ENCODE measurements at regions not wholly inside any gene's neighbourhood (a gene's known extent, or its start where the extent isn't known, plus 50 kb on each side); places are given as distances from the start of the nearest gene placed in this dataset.

DNA sequence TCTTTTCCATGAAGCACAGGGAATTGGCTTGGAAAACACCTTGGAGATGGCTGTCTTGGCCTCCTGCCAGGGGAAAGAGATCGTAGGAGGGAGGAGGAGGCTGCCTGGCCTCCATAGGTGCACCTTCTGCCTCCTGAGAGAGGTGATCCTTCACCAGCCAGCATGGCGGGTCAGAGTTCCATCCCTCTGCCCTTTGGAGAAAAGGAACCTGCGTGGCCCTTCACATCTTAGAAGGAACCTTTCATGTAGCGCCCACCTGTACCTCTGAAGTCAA, 58.2 kb upstream of the DRD2 start:
- intact Hi-C loops (cut with micrococcal nuclease) = loop anchor here (2.0 to 10.0 kb wide), 3 partner anchors 151 to 1319 kb away; no protein-coding TSS in a partner anchor
- H3K27ac ChIP-seq (ENCODE audit: insufficient read depth, low read length) = no peak overlapping the region
- no peak overlapping the region for H3K9ac ChIP-seq (ENCODE audit: low read depth, low read length)
- no TSS peak for BruUV-seq (replicated peaks)
- H3K9me1 ChIP-seq (ENCODE audit: insufficient read depth, low read length) = no peaks in the 10 kb centered on the region
- H2BK20ac ChIP-seq (ENCODE audit: low read depth, low read length) = no peak overlapping the region
- POLR2A ChIA-PET (ENCODE audit: unreplicated experiment) = no interaction called here
- H3K56ac ChIP-seq (ENCODE audit: extremely low read depth, insufficient read depth, low read length) = no peak overlapping the region
- no peak overlapping the region for H3K4me3 ChIP-seq (ENCODE audit: insufficient read depth, low read depth, low read length)
- no peaks in the 10 kb centered on the region for H3K79me1 ChIP-seq (ENCODE audit: low read depth in 1 of 2, low read length in 2 of 2)
- H2BK5ac ChIP-seq (ENCODE audit: low read depth, low read length, poor library complexity, severe bottlenecking) = no peak overlapping the region
- no peak overlapping the region for H3K23ac ChIP-seq (ENCODE audit: low read depth, low read length)
- no peak overlapping the region for H2BK120ac ChIP-seq (ENCODE audit: low read depth, low read length)
- no peaks in the 10 kb centered on the region for H3K36me3 ChIP-seq (ENCODE audit: control insufficient read depth, insufficient read depth, low read length)
- no peak overlapping the region for H2BK15ac ChIP-seq (ENCODE audit: low read depth, low read length)
- peaks cover 31% of the 10 kb centered on the region for H3K27me3 ChIP-seq (ENCODE audit: control insufficient read depth, insufficient read depth, low read length)
- no CpG with 5 or more reads among the region's 4 CpGs for WGBS, 2 experiments (ENCODE audit: extremely low coverage in 2 of 2, insufficient read length in 1 of 2)
- no peaks in the 10 kb centered on the region for H4K20me1 ChIP-seq (ENCODE audit: insufficient read depth, low read length)
- H2AK5ac ChIP-seq (ENCODE audit: low read depth, low read length) = no peak overlapping the region
- H3K4me1 ChIP-seq (ENCODE audit: control insufficient read depth, insufficient read depth, low read length) = no peaks in the 10 kb centered on the region
- no peak overlapping the region for H2AK9ac ChIP-seq (replicated peaks; ENCODE audit: low read depth, low read length, poor library complexity)
- no peak overlapping the region for H3K4me2 ChIP-seq (ENCODE audit: low read depth, low read length)
- CTCF ChIA-PET = interaction anchor here (0.6 to 1.3 kb wide), 2 partner anchors 21 to 220 kb away, joined by 3 read pairs; no protein-coding TSS in a partner anchor
- TF ChIP-seq CHD1 (IDR thresholded peaks at IDR 0.05; ENCODE audit: low read depth, low read length) = no peak
- TF ChIP-seq, protein P1, sequence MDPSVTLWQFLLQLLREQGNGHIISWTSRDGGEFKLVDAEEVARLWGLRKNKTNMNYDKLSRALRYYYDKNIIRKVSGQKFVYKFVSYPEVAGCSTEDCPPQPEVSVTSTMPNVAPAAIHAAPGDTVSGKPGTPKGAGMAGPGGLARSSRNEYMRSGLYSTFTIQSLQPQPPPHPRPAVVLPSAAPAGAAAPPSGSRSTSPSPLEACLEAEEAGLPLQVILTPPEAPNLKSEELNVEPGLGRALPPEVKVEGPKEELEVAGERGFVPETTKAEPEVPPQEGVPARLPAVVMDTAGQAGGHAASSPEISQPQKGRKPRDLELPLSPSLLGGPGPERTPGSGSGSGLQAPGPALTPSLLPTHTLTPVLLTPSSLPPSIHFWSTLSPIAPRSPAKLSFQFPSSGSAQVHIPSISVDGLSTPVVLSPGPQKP (IDR thresholded peaks at IDR 0.05; ENCODE audit: borderline replicate concordance, low read depth, low read length) = no peak
- TF ChIP-seq RFX5 (IDR thresholded peaks at IDR 0.05; ENCODE audit: low read depth, low read length) = no peak
- no peak overlapping the region for H3K14ac ChIP-seq (replicated peaks; ENCODE audit: low read depth, low read length)
- dilution Hi-C loops (cut with HindIII; ENCODE audit: low sequenced_read_pairs, unreplicated experiment) = no loop called here
- no peak overlapping the region for H3K18ac ChIP-seq (ENCODE audit: low read depth, low read length)
- no peak overlapping the region for H4K5ac ChIP-seq (ENCODE audit: low read depth, low read length)
- ATAC-seq (ENCODE audit: low read depth) = no peak
- no peak for DNase-seq
- no peak overlapping the region for H2AFZ ChIP-seq (replicated peaks; ENCODE audit: low read length, poor library complexity)
- H4K91ac ChIP-seq (ENCODE audit: insufficient read depth, low read depth, low read length) = no peak overlapping the region
- H3K9me3 ChIP-seq (ENCODE audit: control insufficient read depth, insufficient read depth, low read length) = no peaks in the 10 kb centered on the region
- H4K8ac ChIP-seq (ENCODE audit: low read depth in 2 of 2, low read length in 2 of 2) = no peak overlapping the region
- H3K4ac ChIP-seq (ENCODE audit: low read depth, low read length) = no peak overlapping the region
- in situ Hi-C loops (cut with MboI; ENCODE audit: low sequenced_read_pairs) = loop anchor here (5.0 to 25.0 kb wide), 2 partner anchors 226 to 1321 kb away; no protein-coding TSS in a partner anchor

Data from IMR-90 (cell line).